ENCODE measurements at regions not wholly inside any gene's neighbourhood (a gene's known extent, or its start where the extent isn't known, plus 50 kb on each side); places are given as distances from the start of the nearest gene placed in this dataset.

GRCh38 chr10:33706746-33707145 is 372.3 kb upstream of the NRP1 start:
- Histone ChIP-seq H3K36me3 (replicated peaks in 1 of 2; ENCODE audit: control extremely low read depth in 1 of 2, control insufficient read depth in 1 of 2, extremely low read depth in 1 of 2, insufficient read depth in 2 of 2, low read length in 1 of 2) (no peaks in the 10 kb centered on the region), H2AFZ (ENCODE audit: insufficient read depth, low read depth, low read length, poor library complexity, severe bottlenecking) (no peak overlapping the region), H3K27me3 (replicated peaks in 1 of 4; ENCODE audit: control extremely low read depth in 1 of 4, control insufficient read depth in 3 of 4, insufficient read depth in 4 of 4, low read length in 3 of 4) (no peaks in the 10 kb centered on the region), H3K4me3 (ENCODE audit: control extremely low read depth in 1 of 5, extremely low read depth in 1 of 5, insufficient read depth in 1 of 5, low read depth in 2 of 5, low read length in 4 of 5) (no peak overlapping the region), H3K79me2 (ENCODE audit: control insufficient read depth, insufficient read depth, low read length) (no peaks in the 10 kb centered on the region), H3K4me2 (replicated peaks; ENCODE audit: low read depth, low read length, poor library complexity, severe bottlenecking) (no peak overlapping the region), H3K27ac (ENCODE audit: low read length in 2 of 2) (no peak overlapping the region), H3K4me1 (ENCODE audit: control insufficient read depth in 2 of 2, insufficient read depth in 2 of 2, low read length in 2 of 2) (no peaks in the 10 kb centered on the region), H3K9ac (ENCODE audit: low read length) (no peak overlapping the region), H3K9me3 (ENCODE audit: control extremely low read depth in 1 of 3, control insufficient read depth in 2 of 3, insufficient read depth in 1 of 3, low read length in 2 of 3) (peaks cover 0 to 3% (median 0%) of the 10 kb centered on the region in 3 donors), H4K20me1 (ENCODE audit: control insufficient read depth, insufficient read depth, low read length, poor library complexity, severe bottlenecking) (no peaks in the 10 kb centered on the region)
- H3K4me1 Mint-ChIP-seq, result no peaks in the 10 kb centered on the region
- ChIA-PET POLR2A (no interaction called here), CTCF (no interaction called here)
- no peaks in the 10 kb centered on the region for H3K9me3 Mint-ChIP-seq (ENCODE audit: insufficient read depth)
- DNase-seq (no peak), ATAC-seq (ENCODE audit: low read depth) (no peak)
- no peak overlapping the region for H3K27ac Mint-ChIP-seq
- TF ChIP-seq CTCF (IDR thresholded peaks at IDR 0.05) (no peak), EZH2 (IDR thresholded peaks at IDR 0.05; ENCODE audit: borderline replicate concordance, insufficient read depth, low read depth, low read length, poor library complexity, severe bottlenecking) (no peak)
- 100% methylated on average over 1 of the region's 1 CpG for WGBS (ENCODE audit: insufficient coverage)
- no peaks in the 10 kb centered on the region for H3K27me3 Mint-ChIP-seq
- H3K4me3 Mint-ChIP-seq, result no peak overlapping the region
- intact Hi-C loops (cut with micrococcal nuclease), result no loop called here

GRCh38 chr10:33706191-33706590 is 371.7 kb upstream of the NRP1 start:
- H3K27me3 ChIP-seq (replicated peaks in 1 of 4; ENCODE audit: control extremely low read depth in 1 of 4, control insufficient read depth in 3 of 4, insufficient read depth in 4 of 4, low read length in 3 of 4), result no peaks in the 10 kb centered on the region
- 93% methylated on average over 2 of the region's 3 CpGs for WGBS (ENCODE audit: insufficient coverage)
- no peak for TF ChIP-seq EZH2 (IDR thresholded peaks at IDR 0.05; ENCODE audit: borderline replicate concordance, insufficient read depth, low read depth, low read length, poor library complexity, severe bottlenecking)
- no peak for TF ChIP-seq CTCF (IDR thresholded peaks at IDR 0.05)
- Mint-ChIP-seq H3K9me3 (ENCODE audit: insufficient read depth) (no peaks in the 10 kb centered on the region), H3K4me1 (no peaks in the 10 kb centered on the region), H3K27ac (no peak overlapping the region), H3K27me3 (no peaks in the 10 kb centered on the region), H3K4me3 (no peak overlapping the region)
- H3K27ac ChIP-seq (ENCODE audit: low read length in 2 of 2), result no peak overlapping the region
- intact Hi-C loops (cut with micrococcal nuclease), result no loop called here
- H3K36me3 ChIP-seq (replicated peaks in 1 of 2; ENCODE audit: control extremely low read depth in 1 of 2, control insufficient read depth in 1 of 2, extremely low read depth in 1 of 2, insufficient read depth in 2 of 2, low read length in 1 of 2), result no peaks in the 10 kb centered on the region
- POLR2A ChIA-PET, result no interaction called here
- no peak overlapping the region for H3K4me2 ChIP-seq (replicated peaks; ENCODE audit: low read depth, low read length, poor library complexity, severe bottlenecking)
- H2AFZ ChIP-seq (ENCODE audit: insufficient read depth, low read depth, low read length, poor library complexity, severe bottlenecking), result no peak overlapping the region
- H3K4me3 ChIP-seq (ENCODE audit: control extremely low read depth in 1 of 5, extremely low read depth in 1 of 5, insufficient read depth in 1 of 5, low read depth in 2 of 5, low read length in 4 of 5), result no peak overlapping the region
- H3K9me3 ChIP-seq (ENCODE audit: control extremely low read depth in 1 of 3, control insufficient read depth in 2 of 3, insufficient read depth in 1 of 3, low read length in 2 of 3), result peaks cover 0 to 3% (median 0%) of the 10 kb centered on the region in 3 donors
- DNase-seq (no peak), ATAC-seq (ENCODE audit: low read depth) (no peak)
- no peak overlapping the region for H3K9ac ChIP-seq (ENCODE audit: low read length)
- H3K79me2 ChIP-seq (ENCODE audit: control insufficient read depth, insufficient read depth, low read length), result no peaks in the 10 kb centered on the region
- H4K20me1 ChIP-seq (ENCODE audit: control insufficient read depth, insufficient read depth, low read length, poor library complexity, severe bottlenecking), result no peaks in the 10 kb centered on the region
- H3K4me1 ChIP-seq (ENCODE audit: control insufficient read depth in 2 of 2, insufficient read depth in 2 of 2, low read length in 2 of 2), result no peaks in the 10 kb centered on the region
- CTCF ChIA-PET, result no interaction called here

Measured in B cell (primary cell).